HG03460 (cell line): ENCODE measurements at regions not wholly inside any gene's neighbourhood (a gene's known extent, or its start where the extent isn't known, plus 50 kb on each side); places are given as distances from the start of the nearest gene placed in this dataset.
"Not testable (repeated sequence)": the region's sequence is repeated elsewhere in the genome, so short reads cannot be mapped to it uniquely, and the experiment has no call there.

Experiments
- ATAC-seq: cut with Tn5 transposase; IDR thresholded peaks from one replicate; pipeline ENCODE4 v1.9.1; 2021; ENCODE audit not compliant: unreplicated experiment

DNA sequence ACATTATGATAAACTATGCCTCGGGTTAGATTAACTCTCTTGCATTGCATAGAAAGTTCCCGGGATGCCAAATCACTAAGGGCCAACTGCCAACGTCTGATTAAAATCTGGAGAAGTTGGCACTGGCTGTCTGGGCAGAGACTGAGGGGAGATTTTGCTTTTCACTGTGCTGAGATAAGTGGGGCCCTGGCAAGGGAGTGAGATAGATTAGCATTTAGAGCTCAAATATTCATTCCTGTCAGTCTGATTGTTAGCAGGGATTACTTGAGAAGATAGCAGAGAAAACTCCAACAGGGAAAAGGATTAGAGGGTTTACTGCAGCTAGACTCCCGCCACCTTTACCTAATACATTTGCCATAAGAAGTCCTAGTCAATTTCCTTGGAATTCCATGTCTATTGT lies 714.1 kb upstream of the CHRM3 start:
- ATAC-seq, result no peak

GRCh38 chr1:238664139-238664538 lies 722.2 kb upstream of the CHRM3 start:
- ATAC-seq, result no peak

DNA sequence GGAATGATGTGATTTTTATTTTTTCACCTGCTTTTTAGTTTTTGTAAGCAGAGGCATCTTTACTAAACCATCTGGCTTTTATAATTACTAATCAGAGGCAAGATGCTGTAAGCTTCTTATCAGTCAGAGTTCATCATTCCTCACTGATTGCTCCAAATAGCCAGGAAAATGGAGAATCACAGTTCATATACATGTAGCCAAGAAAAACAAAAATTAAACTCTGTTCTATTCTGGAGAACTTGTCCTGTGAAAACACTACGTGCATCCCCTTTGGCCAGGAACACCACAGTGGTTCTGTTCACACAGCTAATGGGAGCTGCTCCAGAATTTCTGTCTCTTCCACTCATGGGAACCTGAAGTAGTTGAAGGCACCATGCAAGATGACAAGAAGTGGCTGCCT lies 725.5 kb upstream of the CHRM3 start:
- ATAC-seq, result no peak

- ATAC-seq, result no peak
These were observed 727.6 kb upstream of the CHRM3 start for GRCh38 chr1:238658763-238659162.

- ATAC-seq, result no peak
These were observed 732.6 kb upstream of the CHRM3 start for GRCh38 chr1:238653693-238654321.

GRCh38 chr1:238652346-238652968 lies 733.9 kb upstream of the CHRM3 start:
- ATAC-seq, result no peak

DNA sequence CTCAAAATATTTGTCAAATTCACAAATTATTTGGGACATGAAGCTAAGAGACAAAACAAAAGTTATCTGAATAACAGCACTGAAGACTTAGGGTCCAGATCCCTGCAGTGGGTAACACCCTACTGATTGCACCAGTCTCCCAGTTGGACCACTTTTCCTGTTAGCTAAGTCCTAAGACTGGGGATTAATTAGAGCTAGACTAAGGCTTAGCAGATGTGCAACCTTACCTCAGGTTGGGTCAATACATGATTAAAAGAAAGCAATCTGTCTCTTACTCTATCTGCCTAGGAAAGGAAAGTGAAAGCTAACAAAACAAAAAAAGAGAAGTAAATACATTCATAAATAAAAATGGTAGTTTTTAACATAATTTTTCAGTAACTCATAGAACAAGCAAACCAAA lies 737.2 kb upstream of the CHRM3 start:
- ATAC-seq, result no peak

DNA sequence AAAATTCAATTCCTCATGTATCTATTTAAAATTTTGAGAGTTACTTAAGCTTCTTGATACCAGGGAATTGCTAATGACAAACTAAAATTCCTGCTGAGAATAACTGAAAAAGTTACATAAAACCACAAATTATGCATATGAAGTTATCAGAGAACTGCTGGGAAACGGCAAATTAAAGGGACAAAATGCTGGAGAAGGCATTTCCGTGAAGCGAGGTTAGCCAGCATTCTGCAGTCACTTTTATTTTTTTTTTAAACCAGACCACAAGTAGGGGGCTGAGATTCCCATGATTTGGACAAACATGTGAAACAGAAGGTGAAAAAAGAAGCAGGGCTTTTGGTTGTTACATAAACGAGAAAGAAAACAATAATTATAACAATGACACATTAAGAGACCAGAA lies 737.6 kb upstream of the CHRM3 start:
- ATAC-seq, result no peak

- no peak for ATAC-seq
These were observed 738.1 kb upstream of the CHRM3 start for GRCh38 chr1:238648296-238648695.

- no peak for ATAC-seq
These were observed 738.5 kb upstream of the CHRM3 start for GRCh38 chr1:238647877-238648276.

- no peak for ATAC-seq
These were observed 744.1 kb upstream of the CHRM3 start for GRCh38 chr1:238642231-238642630.

- no peak for ATAC-seq
These were observed 746.5 kb upstream of the CHRM3 start for GRCh38 chr1:238639861-238640260.

DNA sequence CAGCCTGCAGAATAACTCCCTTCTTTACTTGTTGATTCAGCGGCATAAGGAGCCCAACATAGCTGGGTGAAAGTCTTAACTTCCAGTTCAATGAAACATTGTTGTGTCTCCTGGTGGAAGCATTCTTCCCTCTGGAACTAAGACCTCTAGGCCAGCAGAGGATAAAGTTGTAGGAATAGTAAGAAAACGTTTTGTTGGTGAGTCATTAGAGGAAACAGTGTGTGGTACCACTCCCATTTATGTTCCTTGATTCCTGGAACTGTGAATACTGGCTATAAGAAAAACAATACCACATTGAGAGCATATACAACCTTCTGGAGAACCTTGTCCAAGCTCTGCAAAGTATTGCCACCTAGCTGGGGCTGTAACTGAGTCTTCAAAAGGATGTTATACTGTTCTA lies 737.4 kb upstream of the ZP4 start:
- no peak for ATAC-seq

DNA sequence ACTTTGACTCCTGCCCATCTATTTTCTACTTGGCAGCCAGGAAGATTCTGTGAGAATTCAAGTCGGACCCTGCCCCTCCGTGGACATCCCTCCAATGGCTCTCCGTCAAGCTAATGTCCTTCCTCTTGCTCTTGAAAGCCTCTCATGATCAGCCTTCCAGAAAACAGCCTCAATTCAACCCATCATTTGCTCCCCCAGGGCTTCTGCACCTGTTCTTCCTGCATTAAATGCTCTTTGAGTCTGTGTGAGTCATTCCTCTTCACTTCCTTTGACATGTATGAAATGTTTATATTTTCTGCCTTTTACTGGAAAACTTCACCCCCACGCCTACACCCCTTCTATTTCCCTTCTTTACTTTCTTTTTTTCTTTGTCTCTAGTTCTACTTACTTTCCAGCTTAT lies 734.1 kb upstream of the ZP4 start:
- no peak for ATAC-seq

DNA sequence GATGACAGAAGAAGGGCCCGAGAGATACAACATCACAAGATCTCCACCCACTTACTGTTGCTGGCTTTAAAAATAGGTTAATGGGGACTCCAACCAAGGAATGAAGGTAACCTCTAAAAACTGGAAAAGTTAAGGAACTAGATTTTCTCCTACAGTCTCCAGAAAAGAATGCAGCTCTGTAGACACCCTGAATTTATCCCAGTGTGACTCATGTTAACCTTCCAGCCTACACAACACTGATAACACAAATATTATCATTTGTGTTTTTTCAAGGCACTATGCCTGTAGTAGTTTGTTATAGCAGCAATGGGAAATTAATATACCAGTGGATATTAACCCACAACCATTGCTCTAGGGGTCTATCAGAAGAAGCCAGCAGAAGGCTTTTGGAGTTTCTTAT lies 730.7 kb upstream of the ZP4 start:
- no peak for ATAC-seq

DNA sequence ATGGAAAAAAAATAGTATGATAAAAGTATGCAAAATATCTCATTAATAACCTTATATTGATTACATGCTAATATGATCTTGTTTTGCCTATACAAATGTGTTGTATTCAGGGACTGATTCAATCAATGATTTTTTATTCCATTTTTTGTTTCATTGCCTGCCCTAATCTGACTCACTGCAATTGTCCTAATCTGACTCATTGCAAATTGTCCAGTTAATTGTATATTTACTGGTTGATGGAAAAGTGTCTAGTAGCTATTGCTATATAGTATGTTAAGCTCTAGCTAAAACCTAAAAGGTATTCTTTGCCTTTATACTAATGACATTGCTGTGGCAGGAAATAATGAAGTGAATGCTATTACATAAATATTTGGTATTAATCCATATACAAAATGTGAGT lies 728.9 kb upstream of the ZP4 start:
- ATAC-seq, result no peak

- no peak for ATAC-seq
These were observed 720.7 kb upstream of the ZP4 start for GRCh38 chr1:238611406-238611805.

DNA sequence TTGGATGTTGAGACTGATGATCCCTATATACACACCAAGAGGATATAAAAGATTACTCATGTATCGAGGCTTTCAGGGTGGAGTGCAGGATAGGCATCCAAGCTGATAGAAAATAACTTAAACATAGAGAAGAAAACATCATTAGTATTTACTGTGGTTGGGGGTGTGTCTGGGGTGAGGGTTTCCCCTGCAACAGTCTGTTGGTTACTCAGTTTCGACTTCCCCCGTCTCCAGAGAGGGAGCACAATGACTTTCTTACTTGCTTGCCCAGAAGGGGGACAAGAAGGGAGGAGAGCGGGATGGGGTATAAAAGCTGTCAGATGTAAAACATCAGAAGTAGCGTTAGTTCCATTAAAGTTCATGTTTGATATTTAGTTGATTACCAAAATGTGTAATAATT lies 717.4 kb upstream of the ZP4 start:
- no peak for ATAC-seq

GRCh38 chr1:238606896-238607295 lies 716.2 kb upstream of the ZP4 start:
- no peak for ATAC-seq

DNA sequence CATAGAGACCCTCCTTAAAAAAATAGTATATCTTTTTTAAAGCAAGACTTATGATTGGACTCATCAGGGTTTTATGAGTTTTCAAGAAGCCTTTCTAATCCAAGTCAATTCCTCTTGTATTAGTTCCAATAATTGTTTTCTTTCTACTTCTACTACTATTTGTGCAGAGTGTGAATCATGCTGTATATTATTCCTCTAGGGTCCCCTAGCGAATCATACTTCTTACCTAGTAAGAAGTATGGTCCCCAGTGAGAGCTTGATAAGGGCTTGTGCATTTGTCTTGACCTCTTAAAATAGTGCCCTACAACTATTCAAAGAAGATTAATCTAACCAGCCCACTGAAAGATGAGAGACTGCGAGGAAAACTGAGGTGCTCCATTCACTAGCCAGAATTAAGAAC lies 715.7 kb upstream of the ZP4 start:
- no peak for ATAC-seq

DNA sequence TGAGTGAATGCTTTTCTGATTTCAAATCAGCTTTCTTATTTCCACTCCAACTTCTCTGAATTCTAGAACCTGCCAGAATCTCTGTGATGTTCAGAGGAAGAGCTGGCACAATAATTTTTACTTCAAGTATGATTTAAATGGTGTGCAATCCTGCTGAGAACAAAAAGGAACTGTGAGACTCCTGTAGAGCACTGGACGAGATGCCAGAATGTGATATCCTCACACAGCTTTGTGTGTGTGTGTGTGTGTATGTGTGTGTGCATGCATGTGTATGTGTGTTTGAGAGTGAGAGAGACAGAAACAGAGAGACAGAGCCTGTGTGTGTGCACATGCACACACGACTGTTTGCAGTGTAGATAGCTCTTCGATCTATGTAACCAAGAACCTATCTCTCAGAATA lies 713.6 kb upstream of the ZP4 start:
- no peak for ATAC-seq

- not testable (repeated sequence) for ATAC-seq
These were observed 710.9 kb upstream of the ZP4 start for GRCh38 chr1:238601604-238602003.

DNA sequence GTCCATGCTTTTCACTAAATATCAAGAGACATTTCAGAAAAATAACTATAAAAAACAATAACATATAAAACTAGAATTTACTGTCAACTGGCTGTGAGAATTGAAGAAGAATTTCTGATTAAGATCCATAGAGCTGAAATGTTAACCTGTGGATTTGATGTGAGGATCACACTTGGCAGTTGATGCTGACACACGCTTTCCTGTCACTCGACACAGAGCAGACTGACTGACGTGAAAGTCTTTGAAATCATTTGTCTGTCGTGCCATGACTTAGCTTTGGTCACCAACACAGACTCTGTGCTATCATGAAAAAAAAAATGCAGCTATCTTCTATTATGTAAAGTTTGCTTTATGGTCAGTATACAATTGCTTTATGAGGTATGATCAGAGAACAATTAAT lies 706.0 kb upstream of the ZP4 start:
- ATAC-seq, result no peak
